GM12878 (cell line): ENCODE measurements at regions not wholly inside any gene's neighbourhood (a gene's known extent, or its start where the extent isn't known, plus 50 kb on each side); places are given as distances from the start of the nearest gene placed in this dataset.

Source experiments
- ASH2L ChIP-seq: fragments of 300-600, 200-600 bp; sonication (generic); IDR thresholded peaks from 2 replicates; pipeline ENCODE4 v1.6.1; 2017; ENCODE audit warnings: low read depth, mild to moderate bottlenecking, borderline replicate concordance
- CHD2 ChIP-seq: IDR thresholded peaks from 2 replicates; pipeline ENCODE4 v1.6.1; 2011; ENCODE audit warnings: low read depth, low read length, improper control_type of control experiment, borderline replicate concordance
- CTCF ChIP-seq, 3 experiments: IDR thresholded peaks in 2 of 3; conservative IDR thresholded peaks in 1 of 3; 2 replicates each; pipeline ENCODE4 v1.5.1; 2011; ENCODE audit warnings: low read depth in 3 of 3, low read length in 3 of 3, mild to moderate bottlenecking in 3 of 3, control low read depth in 2 of 3, moderate library complexity in 2 of 3, inconsistent platforms in 1 of 3, mixed read lengths in 1 of 3; ENCODE audit not compliant: control insufficient read depth in 2 of 3, insufficient read depth in 1 of 3; ENCODE audit errors: extremely low read depth in 1 of 3
- EP300 ChIP-seq, 2 experiments: fragments of 150-350 bp in 1 of 2; IDR thresholded peaks; 2 replicates each; pipeline ENCODE4 v1.6.1; 2011 to 2012; ENCODE audit warnings: low read depth in 2 of 2, low read length in 2 of 2, borderline replicate concordance in 1 of 2, improper control_type of control experiment in 1 of 2, inconsistent platforms in 1 of 2; ENCODE audit not compliant: control insufficient read depth in 1 of 2
- PAX5 ChIP-seq: IDR thresholded peaks from 2 replicates; pipeline ENCODE4 v1.6.1; 2011; ENCODE audit warnings: low read depth, low read length, borderline replicate concordance
- POLR2A ChIP-seq: IDR thresholded peaks from 2 replicates; pipeline ENCODE4 v1.6.1; 2011; ENCODE audit warnings: low read depth, mild to moderate bottlenecking, low read length
- POLR2AphosphoS5 ChIP-seq: IDR thresholded peaks from 2 replicates; pipeline ENCODE4 v1.6.1; 2011; ENCODE audit warnings: mild to moderate bottlenecking, low read length, inconsistent platforms
- USF2 ChIP-seq: IDR thresholded peaks from 2 replicates; pipeline ENCODE4 v1.6.1; 2011; ENCODE audit warnings: low read depth, low read length, improper control_type of control experiment, borderline replicate concordance

- TF ChIP-seq POLR2AphosphoS5 = no peak
- TF ChIP-seq CHD2 = no peak
- no peak for TF ChIP-seq PAX5
- TF ChIP-seq CTCF (IDR thresholded peaks at IDR 0.05 in 2 of 3, conservative IDR thresholded peaks at IDR 0.05 in 1 of 3; ENCODE audit: control insufficient read depth in 2 of 3, extremely low read depth in 1 of 3, insufficient read depth in 1 of 3, low read depth in 3 of 3, low read length in 3 of 3) = no peak
- TF ChIP-seq POLR2A = no peak
- TF ChIP-seq EP300 (IDR thresholded peaks at IDR 0.05; ENCODE audit: borderline replicate concordance in 1 of 2, control insufficient read depth in 1 of 2, low read depth in 2 of 2, low read length in 2 of 2) = no peak
- TF ChIP-seq USF2 = no peak
- no peak for TF ChIP-seq ASH2L
Observed at GRCh38 chr1:102282955-102283354, 286.2 kb upstream of the OLFM3 start.
